Astrocyte (in vitro differentiated cells and primary cell): ENCODE measurements at regions not wholly inside any gene's neighbourhood (a gene's known extent, or its start where the extent isn't known, plus 50 kb on each side); places are given as distances from the start of the nearest gene placed in this dataset.
"Not testable (repeated sequence)": the region's sequence is repeated elsewhere in the genome, so short reads cannot be mapped to it uniquely, and the experiment has no call there.

ENCODE experiments used
- DNase-seq: peaks from one replicate; pipeline ENCODE4 v3.0.0-alpha.2; 2010; ENCODE audit warnings: low read depth
- FAIRE-seq: peaks from 2 replicates; lab custom pipeline; 2011; peaks lifted over from hg19 to GRCh38; lab: Jason Lieb, UNC
- H2AFZ ChIP-seq: 2 replicates; pipeline ENCODE4 v1.6.0; 2012; ENCODE audit warnings: low read depth, low read length, inconsistent platforms
- H3K27ac ChIP-seq: 2 replicates; pipeline ENCODE4 v1.5.1; 2011; ENCODE audit warnings: low read depth, low read length, inconsistent platforms
- H3K27me3 ChIP-seq: 2 replicates; pipeline ENCODE4 v1.6.0; 2011; ENCODE audit warnings: low read length, inconsistent platforms; ENCODE audit not compliant: insufficient read depth
- H3K36me3 ChIP-seq: 2 replicates; pipeline ENCODE4 v1.5.1; 2011; ENCODE audit warnings: low read length, inconsistent platforms; ENCODE audit not compliant: insufficient read depth
- H3K4me1 ChIP-seq: 2 replicates; pipeline ENCODE4 v1.5.1; 2011; ENCODE audit warnings: low read length, inconsistent platforms; ENCODE audit not compliant: insufficient read depth
- H3K4me2 ChIP-seq: 2 replicates; pipeline ENCODE4 v1.6.0; 2012; ENCODE audit warnings: low read length, inconsistent platforms
- H3K4me3 ChIP-seq: 2 replicates; pipeline ENCODE4 v1.5.1; 2011; ENCODE audit warnings: low read depth, mild to moderate bottlenecking, low read length, inconsistent platforms; ENCODE audit not compliant: insufficient read depth
- H3K79me2 ChIP-seq: 2 replicates; pipeline ENCODE4 v1.6.0; 2012; ENCODE audit warnings: mild to moderate bottlenecking, low read length, inconsistent platforms; ENCODE audit not compliant: insufficient read depth
- H3K9ac ChIP-seq: 2 replicates; pipeline ENCODE4 v1.6.0; 2012; ENCODE audit warnings: mild to moderate bottlenecking, low read length, inconsistent platforms
- H3K9me3 ChIP-seq: 2 replicates; pipeline ENCODE4 v1.5.1; 2012; ENCODE audit warnings: low read depth, mild to moderate bottlenecking, low read length, inconsistent platforms; ENCODE audit not compliant: insufficient read depth
- H4K20me1 ChIP-seq: 2 replicates; pipeline ENCODE4 v1.6.0; 2012; ENCODE audit warnings: low read length, inconsistent platforms; ENCODE audit not compliant: insufficient read depth
- H3K27ac Mint-ChIP-seq: one replicate; pipeline ENCODE4 v1.8.0; 2021; ENCODE audit warnings: mild to moderate bottlenecking, mixed read lengths; ENCODE audit not compliant: unreplicated experiment
- H3K27me3 Mint-ChIP-seq: one replicate; pipeline ENCODE4 v1.8.0; 2021; ENCODE audit warnings: low read depth, mixed read lengths; ENCODE audit not compliant: unreplicated experiment
- H3K36me3 Mint-ChIP-seq: one replicate; pipeline ENCODE4 v1.8.0; 2021; ENCODE audit warnings: low read depth, mixed read lengths; ENCODE audit not compliant: unreplicated experiment
- H3K4me1 Mint-ChIP-seq: one replicate; pipeline ENCODE4 v1.8.0; 2021; ENCODE audit warnings: low read depth, mixed read lengths; ENCODE audit not compliant: unreplicated experiment
- H3K4me3 Mint-ChIP-seq: one replicate; pipeline ENCODE4 v1.8.0; 2021; ENCODE audit warnings: mild to moderate bottlenecking, moderate library complexity, mixed read lengths; ENCODE audit not compliant: unreplicated experiment
- H3K9me3 Mint-ChIP-seq: one replicate; pipeline ENCODE4 v1.8.0; 2021; ENCODE audit warnings: mild to moderate bottlenecking, mixed read lengths; ENCODE audit not compliant: unreplicated experiment
- CTCF ChIP-seq: IDR thresholded peaks from 2 replicates; pipeline ENCODE4 v1.5.1; 2011; ENCODE audit warnings: low read depth, mild to moderate bottlenecking, inconsistent platforms, low read length, moderate library complexity; ENCODE audit not compliant: insufficient read depth
- EZH2 ChIP-seq: IDR thresholded peaks from 2 replicates; pipeline ENCODE4 v1.6.1; 2012; ENCODE audit warnings: mild to moderate bottlenecking, low read length, inconsistent platforms; ENCODE audit not compliant: insufficient read depth

GRCh38 chr17:20779521-20779920 is 200.0 kb downstream of the CDRT15L2 start:
- peaks cover 3% of the 10 kb centered on the region for H3K27me3 ChIP-seq
- no peak overlapping the region for H3K27ac Mint-ChIP-seq
- H2AFZ ChIP-seq = no peak overlapping the region
- no peak overlapping the region for H3K4me2 ChIP-seq
- no peaks in the 10 kb centered on the region for H3K9me3 ChIP-seq
- H3K4me1 ChIP-seq = no peaks in the 10 kb centered on the region
- no peak for FAIRE-seq
- peaks cover 4% of the 10 kb centered on the region for H3K9me3 Mint-ChIP-seq
- no peak overlapping the region for H3K4me3 ChIP-seq
- no peaks in the 10 kb centered on the region for H3K27me3 Mint-ChIP-seq
- DNase-seq = no peak
- H3K36me3 Mint-ChIP-seq = no peaks in the 10 kb centered on the region
- no peak overlapping the region for H3K4me3 Mint-ChIP-seq
- H3K36me3 ChIP-seq = no peaks in the 10 kb centered on the region
- H3K27ac ChIP-seq = no peak overlapping the region
- no peaks in the 10 kb centered on the region for H4K20me1 ChIP-seq
- no peak for TF ChIP-seq CTCF
- TF ChIP-seq EZH2 = no peak
- H3K4me1 Mint-ChIP-seq = no peaks in the 10 kb centered on the region
- no peaks in the 10 kb centered on the region for H3K79me2 ChIP-seq
- H3K9ac ChIP-seq = no peak overlapping the region

DNA sequence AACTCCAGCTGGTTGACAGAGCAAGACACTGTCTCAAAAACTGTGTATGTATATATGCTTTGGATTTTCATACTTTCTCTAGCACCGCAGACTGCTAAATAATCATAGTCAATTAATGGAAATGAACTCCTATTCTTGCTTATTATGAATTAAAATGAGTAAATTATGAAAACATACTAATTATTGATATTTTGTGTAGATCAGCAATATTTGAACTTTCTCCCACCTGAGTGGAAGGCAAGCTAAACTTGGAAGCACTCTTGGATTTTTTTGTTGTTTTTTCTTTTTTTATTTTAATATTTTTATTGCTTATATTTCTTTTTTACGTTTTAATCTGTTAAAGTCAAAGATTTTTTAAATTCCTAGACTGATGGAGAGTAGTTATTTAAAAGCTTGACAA is 201.7 kb downstream of the CDRT15L2 start:
- H4K20me1 ChIP-seq = no peaks in the 10 kb centered on the region
- TF ChIP-seq EZH2 (no peak), CTCF (no peak)
- H3K9ac ChIP-seq = no peak overlapping the region
- Mint-ChIP-seq H3K4me1 (no peaks in the 10 kb centered on the region), H3K27ac (no peak overlapping the region), H3K36me3 (no peaks in the 10 kb centered on the region), H3K9me3 (peaks cover 4% of the 10 kb centered on the region), H3K4me3 (no peak overlapping the region), H3K27me3 (peaks cover 6% of the 10 kb centered on the region)
- H3K4me2 ChIP-seq = no peak overlapping the region
- no peak overlapping the region for H3K27ac ChIP-seq
- H3K4me3 ChIP-seq = no peak overlapping the region
- DNase-seq (no peak), FAIRE-seq (no peak)
- H3K79me2 ChIP-seq = no peaks in the 10 kb centered on the region
- H3K27me3 ChIP-seq = peaks cover 3% of the 10 kb centered on the region
- no peak overlapping the region for H2AFZ ChIP-seq
- no peaks in the 10 kb centered on the region for H3K9me3 ChIP-seq
- no peaks in the 10 kb centered on the region for H3K4me1 ChIP-seq
- H3K36me3 ChIP-seq = no peaks in the 10 kb centered on the region

DNA sequence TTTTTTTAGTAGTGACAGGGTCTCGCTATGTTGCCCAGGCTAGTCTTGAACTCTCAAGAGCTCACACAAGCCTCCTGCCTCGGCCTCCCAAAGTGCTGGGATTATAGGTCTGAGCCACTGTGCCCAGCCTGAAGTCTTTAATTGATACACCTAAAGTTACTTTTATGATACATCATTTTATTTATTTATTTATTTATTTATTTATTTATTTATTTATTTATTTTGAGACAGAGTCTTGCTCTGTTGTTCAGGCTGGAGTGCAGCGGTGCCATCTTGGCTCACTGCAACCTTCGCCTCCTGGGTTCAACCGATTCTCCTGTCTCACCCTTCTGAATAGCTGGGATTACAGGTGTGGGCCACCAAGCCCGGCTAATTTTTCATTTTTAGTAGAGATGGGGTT is 202.3 kb downstream of the CDRT15L2 start:
- not testable (repeated sequence) for H3K4me3 ChIP-seq, H2AFZ ChIP-seq, H3K36me3 Mint-ChIP-seq, H3K4me1 Mint-ChIP-seq, H3K27ac Mint-ChIP-seq, FAIRE-seq, H3K4me2 ChIP-seq, H4K20me1 ChIP-seq, H3K27me3 ChIP-seq, H3K4me3 Mint-ChIP-seq, H3K27me3 Mint-ChIP-seq, H3K4me1 ChIP-seq, H3K79me2 ChIP-seq, DNase-seq, H3K36me3 ChIP-seq, H3K9ac ChIP-seq, H3K9me3 ChIP-seq, H3K9me3 Mint-ChIP-seq, H3K27ac ChIP-seq
